Subcutaneous abdominal adipose tissue (tissue), 5 donors: ENCODE measurements at regions not wholly inside any gene's neighbourhood (a gene's known extent, or its start where the extent isn't known, plus 50 kb on each side); places are given as distances from the start of the nearest gene placed in this dataset.

ENCODE experiments used
- H3K27ac ChIP-seq: one replicate; pipeline ENCODE4 v1.7.0; 2013; ENCODE audit warnings: low read depth, mild to moderate bottlenecking, inconsistent platforms, low read length, moderate library complexity
- H3K27me3 ChIP-seq, 5 donors: one replicate each; pipeline ENCODE4 v1.7.0; 2013; ENCODE audit warnings: low read length in 5 of 5, inconsistent platforms in 1 of 5; ENCODE audit not compliant: control insufficient read depth in 5 of 5, insufficient read depth in 4 of 5
- H3K36me3 ChIP-seq, 5 donors: one replicate each; pipeline ENCODE4 v1.7.0; 2013; ENCODE audit warnings: low read length in 5 of 5; ENCODE audit not compliant: control insufficient read depth in 5 of 5, insufficient read depth in 5 of 5
- H3K4me1 ChIP-seq, 5 donors: one replicate each; pipeline ENCODE4 v1.7.0; 2013; ENCODE audit warnings: low read length in 5 of 5, mild to moderate bottlenecking in 3 of 5, moderate library complexity in 1 of 5; ENCODE audit not compliant: control insufficient read depth in 5 of 5, insufficient read depth in 5 of 5
- H3K4me3 ChIP-seq, 5 donors: one replicate each; pipeline ENCODE4 v1.7.0; 2013; ENCODE audit warnings: low read length in 5 of 5, low read depth in 1 of 5
- H3K9ac ChIP-seq, 5 donors: one replicate each; pipeline ENCODE4 v1.7.0; 2013; ENCODE audit warnings: low read length in 5 of 5, mild to moderate bottlenecking in 4 of 5, moderate library complexity in 3 of 5
- H3K9me3 ChIP-seq, 5 donors: one replicate each; pipeline ENCODE4 v1.7.0; 2013; ENCODE audit warnings: low read length in 5 of 5; ENCODE audit not compliant: control insufficient read depth in 5 of 5
- donor health status: healthy.
- donor health status: healthy.
- donor health status: healthy.
- donor health status: healthy.
- donor health status: healthy.

- Histone ChIP-seq H3K27ac (no peak overlapping the region), H3K4me3 (no peak overlapping the region), H3K36me3 (no peaks in the 10 kb centered on the region), H3K9ac (no peak overlapping the region), H3K27me3 (no peaks in the 10 kb centered on the region), H3K4me1 (no peaks in the 10 kb centered on the region), H3K9me3 (peaks cover 0 to 37% (median 13%) of the 10 kb centered on the region in 5 donors)
Measured at GRCh38 chr7:57385668-57386067, 64.3 kb upstream of the ZNF716 start.

GRCh38 chr7:57388761-57389160 is 61.2 kb upstream of the ZNF716 start:
- Histone ChIP-seq H3K36me3 (no peaks in the 10 kb centered on the region), H3K27me3 (no peaks in the 10 kb centered on the region), H3K4me1 (no peaks in the 10 kb centered on the region), H3K4me3 (peak overlapping the region in 1 of 5 donors; percentile 31), H3K9me3 (peaks cover 0 to 40% (median 15%) of the 10 kb centered on the region in 5 donors), H3K9ac (no peak overlapping the region), H3K27ac (no peak overlapping the region)

GRCh38 chr7:57398548-57398947 is 51.4 kb upstream of the ZNF716 start:
- Histone ChIP-seq H3K4me3 (no peak overlapping the region), H3K9ac (no peak overlapping the region), H3K4me1 (no peaks in the 10 kb centered on the region), H3K27ac (no peak overlapping the region), H3K9me3 (peaks cover 0 to 50% (median 26%) of the 10 kb centered on the region in 5 donors), H3K36me3 (no peaks in the 10 kb centered on the region), H3K27me3 (peaks cover 0 to 3% (median 0%) of the 10 kb centered on the region in 5 donors)

GRCh38 chr7:57399251-57399940 is 50.6 kb upstream of the ZNF716 start:
- Histone ChIP-seq H3K4me3 (no peak overlapping the region), H3K27me3 (peaks cover 0 to 3% (median 0%) of the 10 kb centered on the region in 5 donors), H3K36me3 (no peaks in the 10 kb centered on the region), H3K9me3 (peaks cover 0 to 49% (median 27%) of the 10 kb centered on the region in 5 donors), H3K9ac (no peak overlapping the region), H3K4me1 (no peaks in the 10 kb centered on the region), H3K27ac (no peak overlapping the region)

- H3K4me1 ChIP-seq = no peaks in the 10 kb centered on the region
- no peak overlapping the region for H3K27ac ChIP-seq
- H3K36me3 ChIP-seq = no peaks in the 10 kb centered on the region
- peaks cover 0 to 3% (median 0%) of the 10 kb centered on the region in 5 donors for H3K27me3 ChIP-seq
- H3K4me3 ChIP-seq = no peak overlapping the region
- peaks cover 0 to 50% (median 32%) of the 10 kb centered on the region in 5 donors for H3K9me3 ChIP-seq
- no peak overlapping the region for H3K9ac ChIP-seq
Measured at GRCh38 chr7:57399972-57400371, 50.0 kb upstream of the ZNF716 start.
